Stimulated activated CD8-positive, alpha-beta memory T cell treated with anti-CD3 and anti-CD28 coated beads, Interleukin-12 subunit alpha, Interleukin-12 subunit beta, amount 100 ng/mL, for 4 hours (primary cell): ENCODE measurements at regions not wholly inside any gene's neighbourhood (a gene's known extent, or its start where the extent isn't known, plus 50 kb on each side); places are given as distances from the start of the nearest gene placed in this dataset.

Experiments
- DNase-seq: peaks from one replicate; pipeline ENCODE4 v3.0.0-alpha.2; 2020; ENCODE audit warnings: low read depth

DNA sequence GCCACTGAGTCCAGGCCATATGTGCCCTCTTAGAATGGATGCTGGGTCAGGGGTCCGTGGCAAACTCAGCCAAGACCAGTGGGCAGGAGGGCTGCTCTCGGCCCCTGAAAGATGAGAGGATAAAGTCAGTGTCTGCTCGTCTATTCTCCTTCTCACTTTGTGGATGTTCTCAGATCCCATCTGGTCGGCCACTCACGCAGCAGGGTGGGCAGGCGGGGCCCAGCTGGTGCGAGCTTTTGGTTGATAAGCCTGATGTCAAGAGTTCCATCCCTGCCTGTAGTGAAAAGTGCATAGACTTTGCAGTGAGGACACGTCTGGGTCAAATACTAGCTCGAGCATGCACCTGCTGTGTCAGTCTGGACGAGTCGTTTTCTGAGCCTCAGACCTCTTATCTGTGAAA is 556.2 kb upstream of the EEF2KMT start:
- no peak for DNase-seq

DNA sequence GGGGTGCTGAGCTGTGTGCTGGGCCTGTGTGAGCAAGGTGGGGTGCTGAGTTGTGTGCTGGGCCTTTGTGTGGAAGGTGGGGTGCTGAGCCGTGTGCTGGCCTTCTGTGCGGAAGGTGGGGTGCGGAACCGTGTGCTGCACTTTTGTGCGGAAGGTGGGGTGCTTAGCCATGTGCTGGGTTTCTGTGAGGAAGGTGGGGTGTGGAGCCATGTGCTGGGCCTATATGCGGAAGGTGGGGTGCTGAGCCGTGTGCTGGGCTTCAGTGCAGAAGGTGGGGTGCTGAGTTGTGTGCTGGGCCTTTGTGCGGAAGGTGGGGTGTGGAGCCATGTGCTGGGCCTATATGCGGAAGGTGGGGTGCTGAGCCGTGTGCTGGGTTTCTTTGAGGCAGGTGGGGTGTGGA is 555.4 kb upstream of the EEF2KMT start:
- no peak for DNase-seq

DNA sequence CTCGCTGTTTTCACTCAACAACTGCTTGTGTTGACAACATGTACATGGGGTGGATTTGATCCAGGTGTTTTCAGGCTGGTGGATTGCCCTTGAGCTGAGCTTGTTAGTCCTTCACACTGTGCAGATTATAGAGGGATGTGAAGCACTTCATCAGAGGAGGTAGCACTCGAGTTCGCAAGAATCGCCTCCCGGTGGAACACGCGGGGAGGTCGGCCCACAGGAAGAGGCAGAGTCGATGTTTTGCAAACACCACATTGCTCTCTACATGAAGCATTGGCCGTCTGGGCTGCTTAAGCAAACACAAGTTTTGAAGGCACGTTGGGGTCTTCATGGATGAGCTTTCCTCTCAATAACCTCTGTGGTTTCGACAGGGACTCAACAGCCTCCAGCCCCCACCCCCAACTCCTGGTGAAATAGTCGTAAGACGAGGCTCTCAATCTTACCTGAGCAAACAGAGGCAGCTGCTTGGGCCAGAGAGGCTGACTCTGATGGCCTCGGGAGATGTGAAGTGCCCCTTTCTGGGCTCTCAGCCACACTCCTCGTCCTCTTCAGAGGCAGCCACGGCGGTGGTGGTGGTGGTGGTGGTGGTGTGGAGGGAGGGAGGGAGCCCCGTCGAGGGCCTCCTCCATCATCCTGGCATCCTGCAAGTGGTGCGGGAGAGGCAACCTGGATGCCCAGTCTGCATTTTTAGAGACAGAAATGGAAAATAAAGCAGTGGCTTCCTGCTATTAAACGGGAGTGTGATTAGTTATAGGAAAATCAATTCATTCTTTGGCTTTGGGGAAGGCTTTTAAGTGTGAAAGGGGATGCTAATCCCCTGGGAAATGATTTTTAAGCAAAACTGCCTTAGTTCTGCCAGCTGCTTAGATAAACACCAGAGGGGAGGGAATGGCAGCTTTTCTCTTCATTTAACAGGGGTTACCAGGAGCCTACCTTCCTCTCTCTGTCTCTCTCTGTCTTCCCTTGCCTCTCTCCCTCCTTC is 552.5 kb upstream of the EEF2KMT start:
- no peak for DNase-seq

DNA sequence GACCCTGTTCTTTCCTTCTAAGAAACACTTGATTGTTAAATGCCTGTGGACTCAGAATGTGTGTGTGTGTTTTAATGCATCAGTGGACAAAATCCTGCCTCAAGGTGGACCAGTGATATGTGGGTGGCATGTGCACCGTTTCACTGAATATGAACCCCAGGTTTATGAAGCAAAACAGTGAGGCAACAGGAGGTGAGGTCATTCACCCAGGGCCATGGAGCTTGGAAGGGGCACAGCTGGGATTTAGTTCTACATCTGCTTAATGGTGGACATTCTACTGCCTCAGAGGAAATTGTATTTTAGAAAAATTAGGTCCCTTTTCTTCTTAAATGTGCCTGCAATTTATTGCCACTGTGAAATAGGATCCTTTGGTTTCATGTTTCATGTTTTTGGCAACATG is 549.5 kb upstream of the EEF2KMT start:
- DNase-seq: no peak

DNA sequence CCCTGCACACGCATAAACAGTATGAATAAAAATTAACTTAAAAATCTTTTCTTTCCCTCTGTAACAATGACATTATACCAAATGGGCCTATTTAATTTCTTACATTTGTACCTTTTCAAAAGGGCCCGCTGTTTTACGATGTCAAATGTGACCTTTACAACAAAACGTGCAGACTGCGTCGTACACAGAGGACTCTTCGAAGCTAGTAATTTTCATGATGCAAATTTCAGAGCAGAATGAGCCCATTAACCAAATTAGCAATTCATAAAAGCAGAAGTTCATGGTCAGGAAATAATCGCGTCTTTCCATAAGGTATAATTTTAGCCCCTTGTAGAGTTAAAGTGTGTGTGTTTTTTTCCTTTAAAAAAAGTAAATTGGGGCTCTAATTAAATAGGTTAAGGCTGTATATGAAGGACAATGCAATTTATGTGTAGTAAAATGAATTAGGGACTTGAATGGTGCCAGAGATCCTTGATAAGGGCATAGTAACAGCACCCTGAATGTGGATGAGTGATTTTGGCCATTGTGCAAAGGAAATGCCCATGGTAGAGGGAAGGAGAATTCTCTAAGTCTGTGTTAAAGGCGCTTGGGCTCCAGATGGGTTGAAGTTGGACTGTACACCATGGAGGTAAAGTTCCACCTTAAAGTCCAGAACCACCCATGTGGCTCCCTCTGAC is 546.4 kb upstream of the EEF2KMT start:
- DNase-seq: no peak

DNA sequence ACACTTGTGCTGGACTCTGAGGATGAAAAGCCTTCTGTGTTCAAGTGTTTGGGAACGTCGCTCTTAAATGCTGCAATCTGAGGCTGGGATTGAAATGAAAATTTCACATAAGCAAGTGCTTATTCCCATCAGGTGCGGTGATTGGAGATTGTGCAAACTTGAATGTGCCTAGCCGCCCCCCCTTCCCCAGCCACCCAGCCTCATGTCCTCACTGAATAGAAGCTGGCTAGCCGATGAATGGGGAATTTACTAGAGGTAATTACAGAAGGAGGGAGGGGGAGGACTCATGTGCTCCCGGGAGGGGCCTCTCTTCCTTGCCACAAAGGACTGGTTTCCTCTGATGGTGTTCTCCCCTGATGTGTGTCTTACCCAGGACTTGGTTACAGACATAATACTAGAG is 544.8 kb upstream of the EEF2KMT start:
- DNase-seq: no peak

DNA sequence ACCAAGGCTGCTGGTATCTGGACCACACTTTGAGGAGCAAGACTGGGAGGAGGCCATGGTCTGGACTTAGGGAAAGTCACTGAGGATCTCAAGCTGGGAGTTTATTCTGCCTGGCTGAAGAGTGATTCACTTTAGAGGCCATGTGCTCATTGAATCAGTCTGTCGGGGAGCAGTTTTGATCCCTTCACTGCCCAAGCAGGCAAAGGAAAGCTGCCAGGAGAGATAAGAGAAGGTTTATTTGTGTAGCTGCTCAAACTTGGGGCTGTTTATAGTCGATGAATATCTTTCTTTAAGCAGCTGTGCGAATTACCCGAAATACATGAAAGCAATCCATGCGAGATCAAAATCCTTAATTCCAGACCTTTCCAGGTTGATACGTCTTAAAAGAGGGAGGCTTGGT is 544.4 kb upstream of the EEF2KMT start:
- no peak for DNase-seq

DNA sequence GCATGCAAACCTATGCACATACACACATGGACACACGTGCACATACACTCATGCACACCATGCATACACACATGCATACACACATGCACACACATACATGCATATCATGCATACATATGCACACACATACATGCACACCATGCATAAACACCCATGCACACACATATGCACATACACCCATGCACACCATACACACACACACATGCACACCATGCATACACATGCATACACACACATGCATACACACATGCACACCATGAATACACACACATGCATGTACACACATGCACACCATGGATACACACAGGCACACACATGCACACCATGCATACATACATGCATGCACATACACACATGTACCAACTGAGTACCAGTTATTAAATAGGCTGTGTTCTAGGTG is 543.3 kb upstream of the EEF2KMT start:
- DNase-seq: no peak

DNA sequence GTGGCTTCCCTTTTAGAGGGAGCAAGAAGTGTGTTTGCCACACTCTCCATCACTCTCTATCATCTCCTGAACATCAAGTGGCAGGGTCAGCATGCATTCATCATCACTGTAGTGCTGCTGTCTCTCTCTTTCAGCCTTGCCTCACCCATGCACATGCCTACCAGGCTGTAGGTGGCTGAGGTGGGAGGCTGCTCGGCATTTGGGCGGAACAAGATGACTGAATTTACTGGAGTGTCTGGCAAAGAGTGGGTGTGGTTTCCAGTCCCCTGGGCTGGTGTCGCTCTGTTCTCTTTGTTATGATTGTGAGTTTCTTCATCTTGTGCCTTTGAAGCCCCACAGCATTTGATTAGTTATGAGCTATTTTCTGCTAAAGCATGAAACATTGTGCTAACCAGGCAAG is 541.9 kb upstream of the EEF2KMT start:
- DNase-seq: no peak

DNA sequence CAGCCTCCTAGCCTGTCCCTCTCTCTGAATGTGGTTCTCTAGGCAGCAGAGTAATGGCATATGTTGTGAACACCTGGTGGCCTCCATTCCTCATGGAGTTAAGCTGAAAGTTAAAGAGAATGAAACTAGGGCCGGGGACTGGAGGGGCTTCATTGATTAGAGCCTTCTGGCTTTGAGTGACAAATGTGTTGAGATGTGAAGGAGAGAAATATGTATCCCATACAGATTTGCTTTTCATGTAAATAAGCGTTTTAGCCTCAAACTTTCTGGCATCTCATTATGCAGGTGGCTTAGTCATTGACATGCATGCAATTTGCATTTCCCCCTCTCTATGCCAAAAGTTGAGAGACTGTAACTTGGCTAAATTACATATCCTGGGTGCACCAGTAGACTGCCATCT is 537.7 kb upstream of the EEF2KMT start:
- DNase-seq: no peak

DNA sequence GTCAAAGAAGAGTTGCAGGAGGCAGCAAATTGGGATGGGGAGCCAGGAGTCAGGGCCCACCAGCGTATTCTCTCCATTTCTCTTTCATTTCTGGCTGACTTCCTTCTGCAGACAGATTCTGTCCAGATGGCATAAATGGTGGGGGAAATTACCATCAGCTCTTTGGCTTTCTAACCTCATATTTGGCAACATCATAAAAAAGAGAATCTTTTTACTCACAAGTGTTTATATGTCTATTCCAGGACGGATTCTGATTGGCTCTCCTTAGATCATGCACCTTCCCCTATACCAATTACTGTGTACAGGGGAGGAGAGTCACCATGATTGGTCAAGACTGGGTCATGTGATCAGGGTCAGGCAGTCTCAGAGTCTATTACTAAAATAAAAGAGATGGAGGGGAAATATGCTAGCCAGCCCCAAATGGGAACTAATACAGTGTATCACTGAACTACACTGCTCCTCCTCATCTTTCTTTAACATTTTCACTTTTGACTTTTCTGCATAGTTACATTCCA is 537.1 kb upstream of the EEF2KMT start:
- DNase-seq: no peak

DNA sequence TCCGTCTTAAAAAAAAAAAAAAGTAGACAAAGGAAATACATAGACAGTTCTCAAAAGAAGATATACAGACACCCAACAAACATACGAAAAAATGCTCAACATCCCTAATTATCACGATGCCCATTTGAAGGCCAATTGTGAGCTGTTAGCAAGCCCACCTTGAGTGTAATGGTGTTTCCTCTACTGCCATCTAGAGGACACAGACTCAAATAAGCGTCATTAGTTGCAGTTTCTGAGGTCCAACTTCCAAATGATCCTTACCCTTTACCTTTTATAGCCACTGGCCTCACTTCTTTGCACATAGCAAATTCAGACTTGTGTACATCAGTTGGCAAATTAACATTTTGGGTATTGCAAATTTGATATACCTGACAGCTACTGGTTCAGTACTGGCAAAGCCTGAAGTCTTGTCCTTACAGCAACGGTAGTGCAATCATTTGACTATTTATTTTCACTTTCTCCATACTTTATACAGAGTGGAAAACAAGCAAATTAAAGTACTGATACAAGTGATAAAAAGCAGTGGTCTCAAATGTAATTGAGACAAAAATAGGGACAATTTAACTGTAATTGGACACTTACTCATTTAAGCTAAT is 536.3 kb upstream of the EEF2KMT start:
- DNase-seq: no peak

DNA sequence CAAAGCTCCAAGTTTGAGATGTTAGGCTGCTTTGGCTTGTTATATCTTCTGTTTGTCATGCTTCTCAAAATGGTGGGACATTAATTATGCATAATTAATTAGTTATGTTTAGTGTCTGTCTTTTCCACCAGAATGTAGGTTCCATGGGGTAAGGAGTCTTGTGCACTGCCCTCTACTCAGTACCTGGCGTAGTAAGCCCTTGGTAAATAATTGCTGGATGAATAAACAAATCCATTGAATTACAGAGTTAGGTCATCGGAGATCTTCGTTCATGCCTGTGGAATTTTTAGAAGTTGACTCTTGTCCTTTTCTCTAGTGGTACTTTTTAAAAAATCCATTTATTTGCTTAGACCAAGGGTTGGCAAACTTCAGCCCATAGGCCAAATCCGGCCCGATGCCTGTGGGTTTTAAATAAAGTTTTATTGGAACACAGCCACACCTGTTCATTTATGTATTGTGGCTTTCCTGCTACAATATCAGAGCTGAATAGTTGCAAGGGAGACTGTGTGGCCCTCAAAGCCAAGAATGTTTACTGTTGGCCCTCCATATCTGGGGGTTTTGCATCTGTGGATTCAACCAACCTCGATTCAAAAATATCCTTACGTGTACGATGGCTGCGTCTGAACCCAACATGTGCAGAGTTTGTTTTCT is 524.8 kb upstream of the EEF2KMT start:
- DNase-seq: no peak

DNA sequence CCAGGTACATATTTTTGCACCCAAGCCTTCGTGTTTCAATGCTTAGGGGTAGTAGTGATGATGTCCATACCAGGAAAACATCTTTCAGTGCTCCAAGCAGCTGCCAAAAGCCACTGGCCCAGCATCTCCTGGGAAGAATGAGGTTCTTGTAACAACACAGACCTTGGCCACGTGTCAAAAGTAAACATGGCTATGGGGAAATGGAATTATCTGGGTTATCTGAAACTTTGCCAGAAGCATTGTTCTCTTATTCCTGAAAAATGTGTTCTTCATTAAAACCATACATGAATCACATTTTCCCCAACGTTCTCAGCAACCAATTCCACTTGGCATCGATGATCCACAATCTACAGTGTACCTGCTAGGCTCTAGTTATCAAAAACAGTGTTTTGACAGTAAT is 524.2 kb upstream of the EEF2KMT start:
- DNase-seq: no peak

DNA sequence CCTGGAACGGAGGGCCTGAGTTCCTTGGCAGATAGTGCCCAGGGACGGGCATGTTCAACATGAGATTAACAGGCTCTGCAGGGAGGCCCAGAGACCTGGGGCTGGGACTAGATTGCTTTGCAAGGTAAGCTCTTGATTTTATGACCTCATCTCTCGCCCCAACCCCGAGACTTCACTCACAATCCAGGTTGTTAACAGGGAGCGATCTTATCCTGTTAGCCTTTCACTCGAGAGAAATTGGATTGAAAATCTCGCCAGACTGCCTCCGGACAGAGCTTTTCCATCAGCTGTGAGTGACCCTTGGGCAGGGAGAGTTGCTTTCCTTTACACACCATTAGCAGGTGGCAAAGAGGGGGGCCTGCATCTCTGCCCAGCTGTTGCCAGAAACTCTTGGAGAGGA is 521.7 kb upstream of the EEF2KMT start:
- DNase-seq: no peak

DNA sequence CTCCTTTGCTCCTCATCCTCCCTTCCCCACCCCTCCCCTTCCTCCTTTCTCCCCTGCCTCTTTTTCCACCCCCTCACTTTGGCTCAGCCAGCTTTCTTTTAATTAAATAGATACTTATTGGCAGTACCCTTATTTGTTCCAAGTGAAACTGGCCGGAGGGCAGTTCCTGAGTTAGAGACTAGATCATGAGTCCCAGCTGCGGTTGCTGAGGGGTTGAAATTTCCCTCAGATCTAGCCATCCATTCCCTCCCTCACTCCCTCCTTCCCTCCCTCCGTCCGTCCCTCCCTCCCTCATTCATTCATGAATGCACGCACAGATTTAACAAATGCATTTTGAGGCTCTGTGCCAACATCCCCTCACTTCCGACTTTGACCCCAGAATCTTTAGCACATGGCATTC is 519.2 kb upstream of the EEF2KMT start:
- no peak for DNase-seq

DNA sequence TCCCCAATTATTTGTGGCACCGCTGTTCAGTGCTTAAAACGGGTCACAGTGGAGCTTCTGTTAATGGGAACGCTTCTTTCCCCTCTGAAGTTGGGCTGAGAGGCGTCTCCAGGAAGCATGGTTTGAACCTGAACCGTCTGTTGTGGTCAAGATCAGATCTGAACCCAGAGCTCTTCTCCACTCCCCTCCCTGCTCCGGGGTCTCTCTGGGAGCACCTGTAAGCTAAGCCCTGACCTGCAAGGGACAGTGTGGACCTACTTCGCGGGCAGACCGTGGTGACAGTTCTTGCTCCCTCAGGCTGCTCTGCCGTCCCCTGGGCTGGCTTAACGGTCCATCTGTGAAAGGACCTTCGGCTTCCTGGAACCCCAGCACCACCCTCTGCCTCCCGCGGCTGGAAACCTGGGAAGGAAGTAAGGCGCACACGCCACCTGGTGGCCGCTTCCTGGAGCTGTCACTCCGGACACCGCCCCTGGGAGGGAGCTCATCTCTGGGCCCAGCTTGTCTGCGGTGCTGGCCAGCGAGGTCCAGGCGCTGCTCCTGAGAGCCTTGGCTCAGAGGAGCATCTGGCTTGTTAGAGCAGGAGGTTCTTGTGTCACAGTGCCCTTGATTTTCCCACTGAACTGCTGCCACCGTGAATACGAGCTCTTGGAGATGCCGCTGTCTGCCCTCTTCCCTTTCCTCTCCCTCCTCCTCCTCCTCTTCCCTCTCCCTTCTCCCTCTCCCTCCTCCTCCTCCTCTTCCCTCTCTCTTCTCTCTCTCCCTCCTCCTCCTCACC is 518.5 kb upstream of the EEF2KMT start:
- DNase-seq: no peak

DNA sequence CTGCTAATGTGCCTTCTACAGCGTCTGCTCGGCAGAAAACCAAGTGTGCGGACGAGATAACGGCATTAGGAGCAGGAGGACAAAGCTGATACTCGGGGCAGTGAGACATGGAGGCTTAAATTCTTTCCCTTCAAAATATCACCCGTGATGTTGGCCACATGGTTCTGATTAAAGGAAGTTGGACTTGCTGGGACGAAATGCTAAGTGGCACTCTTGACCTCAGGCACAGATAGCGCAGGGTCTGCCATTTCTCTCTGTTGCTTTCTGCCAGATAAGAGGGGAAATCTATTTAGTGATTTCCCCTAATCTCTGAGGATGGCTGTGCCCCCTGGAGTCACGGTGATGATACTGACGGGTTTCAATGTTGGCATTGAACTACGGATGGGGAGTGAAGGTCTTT is 509.6 kb upstream of the EEF2KMT start:
- no peak for DNase-seq

DNA sequence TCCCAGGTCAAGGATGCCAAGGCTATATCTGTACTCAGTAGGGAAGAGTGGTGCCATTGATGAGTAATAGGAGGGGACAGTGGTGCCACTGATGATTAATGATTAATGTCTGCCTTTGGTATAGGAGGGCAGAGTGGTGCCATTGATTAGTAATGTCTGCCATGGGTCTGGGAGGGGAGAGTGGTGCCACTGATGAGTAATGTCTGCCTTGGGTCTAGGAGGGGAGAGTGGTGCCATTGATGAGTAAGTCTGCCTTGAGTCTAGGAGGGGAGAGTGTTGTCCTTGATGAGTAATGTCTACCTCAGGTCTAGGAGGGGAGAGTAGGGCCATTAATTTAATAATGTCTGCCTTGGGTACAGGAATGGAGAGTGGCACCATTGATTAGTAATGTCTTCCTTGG is 507.8 kb upstream of the EEF2KMT start:
- DNase-seq: no peak

DNA sequence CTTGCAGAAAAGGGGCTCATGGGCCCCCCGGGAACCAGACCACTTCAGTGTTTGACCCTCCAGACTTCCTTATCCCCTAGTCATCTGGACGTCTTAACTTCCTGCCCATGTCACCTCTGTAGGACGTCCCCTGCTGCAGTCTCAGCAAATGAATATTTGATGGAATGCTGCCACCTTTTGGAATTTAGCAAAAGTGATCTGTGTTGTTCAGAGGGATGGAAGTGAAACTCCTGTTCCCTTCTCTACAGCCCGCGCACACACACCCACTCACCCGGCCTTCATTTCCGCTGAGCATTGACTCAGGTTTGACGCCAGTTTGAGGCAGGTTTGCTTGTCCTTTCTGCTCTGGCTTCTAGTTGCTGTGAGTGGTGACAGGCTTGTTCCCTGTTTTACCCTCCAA is 507.2 kb upstream of the EEF2KMT start:
- no peak for DNase-seq

DNA sequence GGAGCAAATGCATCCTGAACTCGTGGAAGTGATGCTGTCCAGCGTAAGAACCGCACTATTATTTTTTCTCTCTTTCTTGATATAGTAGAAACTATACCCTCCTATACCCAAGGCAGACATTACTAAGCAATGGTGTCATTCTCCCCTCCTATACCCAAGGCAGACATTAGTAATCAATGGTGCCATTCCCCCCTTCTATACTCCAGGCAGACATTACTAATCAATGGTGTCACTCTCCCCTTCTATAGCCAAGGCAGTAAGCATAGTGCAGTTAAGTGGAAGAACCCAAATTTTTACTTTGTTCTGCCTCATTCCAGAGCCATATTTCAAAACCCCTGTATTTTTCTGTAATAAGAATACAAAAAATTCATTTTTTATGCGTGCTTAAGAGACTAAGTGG is 506.2 kb upstream of the EEF2KMT start:
- DNase-seq: no peak

DNA sequence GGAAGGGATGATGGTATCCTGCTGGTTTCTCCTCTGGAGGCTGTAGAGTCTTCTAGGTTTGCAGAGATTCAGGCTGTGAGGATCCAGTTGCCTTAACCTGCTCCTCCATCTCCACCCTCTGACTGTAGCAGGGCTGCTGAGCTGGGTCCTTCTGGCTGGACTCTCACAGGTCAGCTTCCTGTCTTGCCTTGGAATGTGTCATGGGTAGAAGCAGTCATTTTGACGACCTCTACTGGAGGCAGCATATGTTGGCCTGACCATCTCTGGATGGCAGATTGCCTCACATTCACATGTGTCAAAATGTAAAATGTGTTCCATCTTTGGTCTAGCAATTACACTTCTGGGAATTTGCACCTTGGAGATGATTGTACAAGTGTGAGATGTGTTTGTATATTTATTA is 504.4 kb upstream of the EEF2KMT start:
- DNase-seq: no peak
